ENCODE measurements at regions not wholly inside any gene's neighbourhood (a gene's known extent, or its start where the extent isn't known, plus 50 kb on each side); places are given as distances from the start of the nearest gene placed in this dataset.
A peak's percentile ranks its signal among the peaks of the same experiment; 100 is the strongest.

- no peak for ATAC-seq
- Histone ChIP-seq H4K20me1 (ENCODE audit: low read length) (no peaks in the 10 kb centered on the region), H3F3A (ENCODE audit: low read length, unreplicated experiment) (no peaks in the 10 kb centered on the region), H3K4me2 (ENCODE audit: low read length) (no peak overlapping the region), H3K36me3 (ENCODE audit: low read depth, low read length) (no peaks in the 10 kb centered on the region), H3K4me1 (ENCODE audit: insufficient read depth, low read length) (peaks cover 8% of the 10 kb centered on the region), H3K27me3 (ENCODE audit: low read length) (no peaks in the 10 kb centered on the region), H3K27ac (ENCODE audit: low read length) (no peak overlapping the region), H3K4me3 (ENCODE audit: low read length) (no peak overlapping the region), H3K9ac (ENCODE audit: low read length) (no peak overlapping the region), H3K9me2 (replicated peaks; ENCODE audit: low read length) (no peaks in the 10 kb centered on the region), H3K79me2 (ENCODE audit: low read length) (no peaks in the 10 kb centered on the region), H3K9me3 (ENCODE audit: low read length) (no peaks in the 10 kb centered on the region), H2AFZ (ENCODE audit: low read length) (no peak overlapping the region)
- BruUV-seq (replicated peaks) = no TSS peak
- no peak for DNase-seq
- CTCF ChIA-PET = no interaction called here
- intact Hi-C loops (cut with micrococcal nuclease) = loop anchor here (10.0 kb wide), 1 partner anchor 284 kb away; no protein-coding TSS in a partner anchor
- TF ChIP-seq EZH2phosphoT487 (IDR thresholded peaks at IDR 0.05; ENCODE audit: borderline replicate concordance, low read length) (no peak), CTCF (conservative IDR thresholded peaks at IDR 0.05; ENCODE audit: low read depth, low read length) (no peak), EZH2 (IDR thresholded peaks at IDR 0.05; ENCODE audit: low read length, unreplicated experiment) (no peak)
- POLR2A ChIA-PET (ENCODE audit: unreplicated experiment) = no interaction called here
These were observed 308.2 kb upstream of the DCN start for GRCh38 chr12:91490667-91491311.

GRCh38 chr12:91483471-91483985, 300.9 kb upstream of the DCN start:
- Histone ChIP-seq H3K4me3 (ENCODE audit: low read length) (no peak overlapping the region), H3K4me1 (ENCODE audit: insufficient read depth, low read length) (no peaks in the 10 kb centered on the region), H2AFZ (ENCODE audit: low read length) (no peak overlapping the region), H3K36me3 (ENCODE audit: low read depth, low read length) (no peaks in the 10 kb centered on the region), H3K4me2 (ENCODE audit: low read length) (no peak overlapping the region), H3K79me2 (ENCODE audit: low read length) (no peaks in the 10 kb centered on the region), H3K9me2 (replicated peaks; ENCODE audit: low read length) (0 out of 2 replicates have a peak, but pooled peaks cover 3% of the 10 kb centered on the region), H3F3A (ENCODE audit: low read length, unreplicated experiment) (no peaks in the 10 kb centered on the region), H3K9me3 (ENCODE audit: low read length) (no peaks in the 10 kb centered on the region), H3K27me3 (ENCODE audit: low read length) (no peaks in the 10 kb centered on the region), H3K9ac (ENCODE audit: low read length) (no peak overlapping the region), H4K20me1 (ENCODE audit: low read length) (no peaks in the 10 kb centered on the region), H3K27ac (ENCODE audit: low read length) (no peak overlapping the region)
- CTCF ChIA-PET = no interaction called here
- intact Hi-C loops (cut with micrococcal nuclease) = no loop called here
- POLR2A ChIA-PET (ENCODE audit: unreplicated experiment) = no interaction called here
- no TSS peak for BruUV-seq (replicated peaks)
- TF ChIP-seq CTCF (conservative IDR thresholded peaks at IDR 0.05; ENCODE audit: low read depth, low read length) (no peak), EZH2phosphoT487 (IDR thresholded peaks at IDR 0.05; ENCODE audit: borderline replicate concordance, low read length) (no peak), EZH2 (IDR thresholded peaks at IDR 0.05; ENCODE audit: low read length, unreplicated experiment) (no peak)
- DNase-seq (no peak), ATAC-seq (no peak)

- Histone ChIP-seq H3K79me2 (ENCODE audit: low read length) (no peaks in the 10 kb centered on the region), H3K4me1 (ENCODE audit: insufficient read depth, low read length) (no peaks in the 10 kb centered on the region), H3K27ac (ENCODE audit: low read length) (no peak overlapping the region), H3K9me3 (ENCODE audit: low read length) (no peaks in the 10 kb centered on the region), H3F3A (ENCODE audit: low read length, unreplicated experiment) (no peaks in the 10 kb centered on the region), H3K36me3 (ENCODE audit: low read depth, low read length) (no peaks in the 10 kb centered on the region), H2AFZ (ENCODE audit: low read length) (no peak overlapping the region), H3K4me2 (ENCODE audit: low read length) (no peak overlapping the region), H3K4me3 (ENCODE audit: low read length) (no peak overlapping the region), H3K27me3 (ENCODE audit: low read length) (no peaks in the 10 kb centered on the region), H3K9me2 (replicated peaks; ENCODE audit: low read length) (0 out of 2 replicates have a peak, but pooled peaks cover 3% of the 10 kb centered on the region), H3K9ac (ENCODE audit: low read length) (no peak overlapping the region), H4K20me1 (ENCODE audit: low read length) (no peaks in the 10 kb centered on the region)
- CTCF ChIA-PET = no interaction called here
- peak; percentile 35; the same call in 1 of the 2 replicates for ATAC-seq
- TF ChIP-seq CTCF (conservative IDR thresholded peaks at IDR 0.05; ENCODE audit: low read depth, low read length) (no peak), EZH2phosphoT487 (IDR thresholded peaks at IDR 0.05; ENCODE audit: borderline replicate concordance, low read length) (no peak), EZH2 (IDR thresholded peaks at IDR 0.05; ENCODE audit: low read length, unreplicated experiment) (no peak)
- no TSS peak for BruUV-seq (replicated peaks)
- POLR2A ChIA-PET (ENCODE audit: unreplicated experiment) = interaction anchor here (0.6 kb wide), 1 partner anchor 32 kb away, joined by 4 read pairs; no protein-coding TSS in a partner anchor
- intact Hi-C loops (cut with micrococcal nuclease) = no loop called here
- DNase-seq = peak; percentile 2
These were observed 299.6 kb upstream of the DCN start for GRCh38 chr12:91482231-91482630.

Measured in PC-3 (cell line).